Epithelial cell of proximal tubule (primary cell): ENCODE measurements at regions not wholly inside any gene's neighbourhood (a gene's known extent, or its start where the extent isn't known, plus 50 kb on each side); places are given as distances from the start of the nearest gene placed in this dataset.
A peak's percentile ranks its signal among the peaks of the same experiment; 100 is the strongest.

ENCODE experiments used
- DNase-seq: peaks from one replicate; pipeline ENCODE4 v3.0.0-alpha.2; 2011; ENCODE audit warnings: low read depth
- H3K4me3 ChIP-seq: 2 replicates; pipeline ENCODE4 v1.5.1; 2011; ENCODE audit warnings: low read depth, mild to moderate bottlenecking, low read length
- CTCF ChIP-seq: conservative IDR thresholded peaks from 2 replicates; pipeline ENCODE4 v1.5.1; 2012; ENCODE audit warnings: low read depth, mild to moderate bottlenecking, low read length

DNA sequence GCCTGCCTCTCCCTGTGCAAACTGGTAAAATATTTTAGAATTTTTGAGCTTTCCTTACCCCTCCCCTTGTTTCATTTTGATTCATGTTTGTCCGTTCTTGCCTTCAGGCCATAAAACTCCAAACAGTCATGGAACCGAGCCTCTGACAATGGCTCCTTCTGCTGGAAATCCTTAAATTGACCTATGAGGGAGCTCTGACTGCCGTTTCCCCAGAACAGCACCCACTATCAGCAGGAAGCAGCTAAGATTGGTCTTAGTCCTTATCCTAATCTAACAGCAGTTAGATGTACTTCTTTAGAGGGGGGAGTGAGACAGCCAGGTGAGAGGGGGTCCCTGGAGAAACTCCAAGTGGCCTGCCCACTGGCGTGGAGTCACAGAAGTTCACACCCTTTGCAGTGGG, 106.7 kb downstream of the FAM174A start:
- no peak for TF ChIP-seq CTCF
- DNase-seq, result no peak
- no peak overlapping the region for H3K4me3 ChIP-seq

DNA sequence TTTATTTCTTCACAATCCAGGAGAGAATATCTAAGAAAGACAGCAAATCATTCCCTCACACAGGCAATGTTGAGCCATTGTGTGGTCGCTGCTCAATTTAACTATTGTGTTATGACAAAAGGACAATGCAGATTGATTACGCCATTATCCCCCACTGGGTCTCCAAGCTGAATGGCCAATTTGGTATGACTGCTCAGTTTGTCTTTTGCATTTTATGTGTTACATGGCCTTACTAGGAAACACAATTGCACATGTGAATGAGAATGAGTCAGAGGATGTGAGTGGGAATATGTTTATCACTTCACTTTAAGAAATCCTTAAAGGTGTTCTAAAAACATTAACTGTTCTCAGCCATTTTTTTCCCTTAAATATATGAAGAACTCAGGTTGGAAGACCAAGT, 108.3 kb downstream of the FAM174A start:
- no peak for TF ChIP-seq CTCF
- no peak overlapping the region for H3K4me3 ChIP-seq
- no peak for DNase-seq

GRCh38 chr5:100644185-100644584, 109.0 kb downstream of the FAM174A start:
- no peak for TF ChIP-seq CTCF
- DNase-seq, result peak; percentile 95
- H3K4me3 ChIP-seq, result no peak overlapping the region

GRCh38 chr5:100644776-100645175, 109.6 kb downstream of the FAM174A start:
- no peak for DNase-seq
- TF ChIP-seq CTCF, result no peak
- H3K4me3 ChIP-seq, result no peak overlapping the region

DNA sequence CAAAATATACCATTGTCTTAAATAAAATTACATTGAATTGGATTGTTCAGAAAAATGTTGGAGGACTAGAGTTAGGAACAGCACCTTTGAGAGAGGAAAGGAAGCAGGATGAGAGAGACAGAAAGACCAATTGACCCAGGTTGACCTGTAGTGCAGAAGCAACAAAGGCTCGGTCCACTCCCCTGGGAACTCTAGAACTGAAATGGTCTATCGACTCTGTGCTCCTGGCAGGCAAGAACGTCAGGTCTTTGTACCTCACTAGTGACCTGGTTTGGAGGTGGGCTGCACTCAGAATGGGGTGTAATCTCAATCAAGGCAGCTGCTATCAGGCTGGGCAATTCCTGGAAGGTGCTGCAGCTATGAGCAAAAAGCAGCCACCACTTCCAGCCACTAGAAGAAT, 110.8 kb downstream of the FAM174A start:
- no peak for DNase-seq
- no peak for TF ChIP-seq CTCF
- no peak overlapping the region for H3K4me3 ChIP-seq

DNA sequence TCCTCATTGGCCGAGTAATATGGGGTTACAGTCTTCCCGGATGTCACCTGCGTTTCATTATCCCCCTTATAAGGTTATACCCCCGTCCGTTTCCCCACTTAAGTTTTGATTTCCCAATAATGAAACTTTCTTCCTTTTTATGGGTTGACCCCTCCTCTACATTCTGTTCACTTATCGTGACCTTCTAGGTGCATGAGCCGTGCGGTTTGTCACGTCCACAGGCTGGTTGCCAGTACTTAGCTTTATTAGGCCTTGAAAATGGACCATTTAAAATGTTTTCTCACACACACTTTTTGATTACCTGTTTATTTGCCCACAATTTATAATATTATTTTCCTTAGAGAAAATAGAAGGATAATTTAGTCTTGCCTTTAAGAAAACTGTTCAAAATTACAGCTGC, 111.5 kb downstream of the FAM174A start:
- no peak overlapping the region for H3K4me3 ChIP-seq
- no peak for DNase-seq
- no peak for TF ChIP-seq CTCF

- TF ChIP-seq CTCF, result no peak
- H3K4me3 ChIP-seq, result peak overlapping the region; percentile 26
- peak; percentile 74 for DNase-seq
Measured at GRCh38 chr5:100647461-100648230, 112.5 kb downstream of the FAM174A start.
